Neural cell (in vitro differentiated cells): ENCODE measurements at regions not wholly inside any gene's neighbourhood (a gene's known extent, or its start where the extent isn't known, plus 50 kb on each side); places are given as distances from the start of the nearest gene placed in this dataset.

Experiments used
- H2AFZ ChIP-seq: fragments of 200-600, 300-800 bp; sonication (generic), shearing (Covaris generic); 2 replicates; pipeline ENCODE4 v1.6.0; 2014; ENCODE audit warnings: low read depth, mild to moderate bottlenecking, antibody characterized with exemption, low read length, moderate library complexity
- H3F3A ChIP-seq: fragments of 200-600 bp; shearing (Covaris generic); 2 replicates; pipeline ENCODE4 v1.6.1; 2016; ENCODE audit warnings: mild to moderate bottlenecking, moderate library complexity, mixed read lengths, antibody characterized with exemption, low read length; ENCODE audit not compliant: insufficient read depth, poor library complexity, severe bottlenecking
- H3K27ac ChIP-seq: fragments of 200-600, 300-800 bp; sonication (generic), shearing (Covaris generic); 2 replicates; pipeline ENCODE4 v1.5.1; 2014; ENCODE audit warnings: mild to moderate bottlenecking, low read length, moderate library complexity
- H3K27me3 ChIP-seq: fragments of 300-800, 200-600 bp; sonication (generic), shearing (Covaris generic); 2 replicates; pipeline ENCODE4 v1.6.0; 2014; ENCODE audit warnings: mild to moderate bottlenecking, low read depth, low read length, moderate library complexity; ENCODE audit not compliant: insufficient read depth
- H3K36me3 ChIP-seq: fragments of 300-800, 200-600 bp; sonication (generic), shearing (Covaris generic); 2 replicates; pipeline ENCODE4 v1.5.1; 2014; ENCODE audit warnings: mild to moderate bottlenecking, antibody characterized with exemption, low read length, moderate library complexity; ENCODE audit not compliant: insufficient read depth
- H3K4me2 ChIP-seq: fragments of 300-800, 200-600 bp; sonication (generic), shearing (Covaris generic); 2 replicates; pipeline ENCODE4 v1.6.0; 2014; ENCODE audit warnings: mild to moderate bottlenecking, low read length
- H3K4me3 ChIP-seq: fragments of 300-800, 200-600 bp; sonication (generic), shearing (Covaris generic); 2 replicates; pipeline ENCODE4 v1.5.1; 2014; ENCODE audit warnings: mild to moderate bottlenecking, low read length, moderate library complexity
- H3K79me2 ChIP-seq: fragments of 200-600 bp; shearing (Covaris generic); replicated peaks from 2 replicates; pipeline ENCODE4 v1.6.0; 2014; ENCODE audit warnings: mild to moderate bottlenecking, low read length, moderate library complexity; ENCODE audit not compliant: insufficient read depth
- H3K9ac ChIP-seq: fragments of 300-800, 200-600 bp; sonication (generic), shearing (Covaris generic); 2 replicates; pipeline ENCODE4 v1.6.1; 2016; ENCODE audit warnings: mild to moderate bottlenecking, low read length, mixed read lengths
- H3K9me2 ChIP-seq: fragments of 200-600 bp; shearing (Covaris generic); 2 replicates; pipeline ENCODE4 v1.6.1; 2016; ENCODE audit warnings: mild to moderate bottlenecking, low read length, mixed read lengths; ENCODE audit not compliant: insufficient read depth
- H3K9me3 ChIP-seq: fragments of 200-600, 300-800 bp; sonication (generic), shearing (Covaris generic); 2 replicates; pipeline ENCODE4 v1.6.1; 2016; ENCODE audit warnings: mild to moderate bottlenecking, mixed run types, low read length, moderate library complexity, mixed read lengths
- H4K20me1 ChIP-seq: fragments of 200-600 bp; shearing (Covaris generic); 2 replicates; pipeline ENCODE4 v1.6.1; 2016; ENCODE audit warnings: mild to moderate bottlenecking, mixed run types; ENCODE audit not compliant: insufficient read depth
- EP300 ChIP-seq: fragments of 450-650 bp; conservative IDR thresholded peaks from 2 replicates; pipeline ENCODE4 v1.6.1; 2014; ENCODE audit warnings: antibody characterized with exemption, mild to moderate bottlenecking, moderate library complexity; ENCODE audit not compliant: poor library complexity, severe bottlenecking
- EZH2 ChIP-seq: fragments of 200-600, 300-800 bp; shearing (Covaris generic), sonication (generic); IDR thresholded peaks from 2 replicates; pipeline ENCODE4 v1.6.1; 2014; ENCODE audit warnings: antibody characterized with exemption, low read length, borderline replicate concordance, mild to moderate bottlenecking; ENCODE audit not compliant: insufficient read depth, poor library complexity, severe bottlenecking
- MXI1 ChIP-seq: fragments of 450-650 bp; conservative IDR thresholded peaks from 2 replicates; pipeline ENCODE4 v1.6.1; 2014; ENCODE audit warnings: antibody characterized with exemption, mild to moderate bottlenecking; ENCODE audit not compliant: poor library complexity, severe bottlenecking
- POLR2AphosphoS5 ChIP-seq: IDR thresholded peaks from 2 replicates; pipeline ENCODE4 v1.6.1; 2012
- RAD21 ChIP-seq: fragments of 450-650 bp; conservative IDR thresholded peaks from 2 replicates; pipeline ENCODE4 v1.6.1; 2014; ENCODE audit warnings: antibody characterized with exemption, mild to moderate bottlenecking, moderate library complexity
- SMC3 ChIP-seq: fragments of 450-650 bp; conservative IDR thresholded peaks from 2 replicates; pipeline ENCODE4 v1.6.1; 2014; ENCODE audit warnings: antibody characterized with exemption, mild to moderate bottlenecking, moderate library complexity; ENCODE audit not compliant: poor library complexity
- TAF1 ChIP-seq: IDR thresholded peaks from 2 replicates; pipeline ENCODE4 v1.6.1; 2012; ENCODE audit warnings: low read depth
- TF ChIP-seq, protein P1 (sequence below): IDR thresholded peaks from 2 replicates; pipeline ENCODE4 v1.6.1; 2012; ENCODE audit warnings: borderline replicate concordance
- TF ChIP-seq, protein P2 (sequence below): fragments of 450-650 bp; IDR thresholded peaks from 2 replicates; pipeline ENCODE4 v1.5.1; 2014; ENCODE audit warnings: antibody characterized with exemption, mild to moderate bottlenecking, moderate library complexity; ENCODE audit not compliant: poor library complexity, severe bottlenecking

DNA sequence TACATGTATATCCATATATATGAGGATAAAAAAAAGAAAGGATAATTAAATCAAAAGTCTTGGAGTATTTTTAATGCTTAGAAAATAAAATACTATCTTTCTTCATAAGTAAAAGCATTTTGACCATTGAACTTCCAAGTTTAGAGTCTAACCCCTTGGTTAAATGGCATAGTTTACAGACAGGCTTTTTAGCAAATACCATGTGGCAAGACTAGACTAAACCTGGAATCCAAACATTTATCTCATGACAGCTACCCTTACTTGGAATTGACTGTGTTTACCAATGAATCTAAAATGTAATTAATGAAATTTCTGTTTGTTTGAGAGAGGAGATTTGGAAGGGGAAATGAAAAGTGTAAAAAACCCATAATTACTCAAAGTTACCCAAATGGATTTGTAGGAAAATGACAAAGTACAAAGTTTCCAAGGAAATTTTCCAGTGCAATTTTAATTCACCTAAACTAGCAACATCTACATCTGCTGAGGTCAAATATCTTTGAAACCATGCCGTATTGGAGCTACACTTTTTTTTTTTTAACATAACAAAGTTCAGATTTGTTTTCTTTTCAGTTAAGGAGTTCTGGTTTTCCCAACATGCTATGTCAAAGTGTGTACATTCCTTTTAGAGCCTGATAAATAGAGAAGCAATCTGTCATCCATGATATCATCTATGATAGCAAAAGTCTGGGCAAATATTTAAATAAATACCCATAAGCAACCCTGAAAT, 272.1 kb upstream of the DAB2 start:
- no peaks in the 10 kb centered on the region for H3K9me3 ChIP-seq
- no peak overlapping the region for H3K4me2 ChIP-seq
- H3F3A ChIP-seq = no peaks in the 10 kb centered on the region
- no peaks in the 10 kb centered on the region for H3K79me2 ChIP-seq
- H3K4me3 ChIP-seq = no peak overlapping the region
- no peaks in the 10 kb centered on the region for H3K27me3 ChIP-seq
- no peaks in the 10 kb centered on the region for H4K20me1 ChIP-seq
- no peak overlapping the region for H2AFZ ChIP-seq
- H3K27ac ChIP-seq = no peak overlapping the region
- H3K36me3 ChIP-seq = no peaks in the 10 kb centered on the region
- no peaks in the 10 kb centered on the region for H3K9me2 ChIP-seq
- H3K9ac ChIP-seq = no peak overlapping the region
- TF ChIP-seq, protein P1, sequence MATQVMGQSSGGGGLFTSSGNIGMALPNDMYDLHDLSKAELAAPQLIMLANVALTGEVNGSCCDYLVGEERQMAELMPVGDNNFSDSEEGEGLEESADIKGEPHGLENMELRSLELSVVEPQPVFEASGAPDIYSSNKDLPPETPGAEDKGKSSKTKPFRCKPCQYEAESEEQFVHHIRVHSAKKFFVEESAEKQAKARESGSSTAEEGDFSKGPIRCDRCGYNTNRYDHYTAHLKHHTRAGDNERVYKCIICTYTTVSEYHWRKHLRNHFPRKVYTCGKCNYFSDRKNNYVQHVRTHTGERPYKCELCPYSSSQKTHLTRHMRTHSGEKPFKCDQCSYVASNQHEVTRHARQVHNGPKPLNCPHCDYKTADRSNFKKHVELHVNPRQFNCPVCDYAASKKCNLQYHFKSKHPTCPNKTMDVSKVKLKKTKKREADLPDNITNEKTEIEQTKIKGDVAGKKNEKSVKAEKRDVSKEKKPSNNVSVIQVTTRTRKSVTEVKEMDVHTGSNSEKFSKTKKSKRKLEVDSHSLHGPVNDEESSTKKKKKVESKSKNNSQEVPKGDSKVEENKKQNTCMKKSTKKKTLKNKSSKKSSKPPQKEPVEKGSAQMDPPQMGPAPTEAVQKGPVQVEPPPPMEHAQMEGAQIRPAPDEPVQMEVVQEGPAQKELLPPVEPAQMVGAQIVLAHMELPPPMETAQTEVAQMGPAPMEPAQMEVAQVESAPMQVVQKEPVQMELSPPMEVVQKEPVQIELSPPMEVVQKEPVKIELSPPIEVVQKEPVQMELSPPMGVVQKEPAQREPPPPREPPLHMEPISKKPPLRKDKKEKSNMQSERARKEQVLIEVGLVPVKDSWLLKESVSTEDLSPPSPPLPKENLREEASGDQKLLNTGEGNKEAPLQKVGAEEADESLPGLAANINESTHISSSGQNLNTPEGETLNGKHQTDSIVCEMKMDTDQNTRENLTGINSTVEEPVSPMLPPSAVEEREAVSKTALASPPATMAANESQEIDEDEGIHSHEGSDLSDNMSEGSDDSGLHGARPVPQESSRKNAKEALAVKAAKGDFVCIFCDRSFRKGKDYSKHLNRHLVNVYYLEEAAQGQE = no peak
- TF ChIP-seq, protein P2, sequence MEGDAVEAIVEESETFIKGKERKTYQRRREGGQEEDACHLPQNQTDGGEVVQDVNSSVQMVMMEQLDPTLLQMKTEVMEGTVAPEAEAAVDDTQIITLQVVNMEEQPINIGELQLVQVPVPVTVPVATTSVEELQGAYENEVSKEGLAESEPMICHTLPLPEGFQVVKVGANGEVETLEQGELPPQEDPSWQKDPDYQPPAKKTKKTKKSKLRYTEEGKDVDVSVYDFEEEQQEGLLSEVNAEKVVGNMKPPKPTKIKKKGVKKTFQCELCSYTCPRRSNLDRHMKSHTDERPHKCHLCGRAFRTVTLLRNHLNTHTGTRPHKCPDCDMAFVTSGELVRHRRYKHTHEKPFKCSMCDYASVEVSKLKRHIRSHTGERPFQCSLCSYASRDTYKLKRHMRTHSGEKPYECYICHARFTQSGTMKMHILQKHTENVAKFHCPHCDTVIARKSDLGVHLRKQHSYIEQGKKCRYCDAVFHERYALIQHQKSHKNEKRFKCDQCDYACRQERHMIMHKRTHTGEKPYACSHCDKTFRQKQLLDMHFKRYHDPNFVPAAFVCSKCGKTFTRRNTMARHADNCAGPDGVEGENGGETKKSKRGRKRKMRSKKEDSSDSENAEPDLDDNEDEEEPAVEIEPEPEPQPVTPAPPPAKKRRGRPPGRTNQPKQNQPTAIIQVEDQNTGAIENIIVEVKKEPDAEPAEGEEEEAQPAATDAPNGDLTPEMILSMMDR = no peak
- TF ChIP-seq MXI1 = no peak
- no peak for TF ChIP-seq TAF1
- TF ChIP-seq EP300 = no peak
- no peak for TF ChIP-seq EZH2
- TF ChIP-seq POLR2AphosphoS5 = no peak
- TF ChIP-seq SMC3 = no peak
- TF ChIP-seq RAD21 = no peak

DNA sequence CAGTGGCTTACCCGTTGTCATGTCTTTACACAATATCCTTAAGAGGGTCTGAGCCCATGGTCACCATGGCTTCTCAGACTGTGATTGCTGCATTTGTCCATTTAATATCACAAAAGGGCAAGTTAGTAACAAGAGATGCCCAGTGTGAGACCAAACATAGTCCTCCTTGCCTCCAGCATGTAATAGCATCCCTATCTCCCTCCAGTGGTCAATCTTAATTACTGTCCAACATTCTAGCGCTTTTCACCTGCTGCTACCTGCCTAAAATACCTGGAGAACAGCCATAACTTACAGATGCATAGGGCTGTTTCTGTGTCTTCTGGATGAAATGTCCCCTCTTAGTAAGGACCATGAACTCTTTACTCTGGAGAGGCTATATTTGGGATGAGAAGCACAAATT, 267.2 kb upstream of the DAB2 start:
- Histone ChIP-seq H3K9me2 (no peaks in the 10 kb centered on the region), H3K79me2 (no peaks in the 10 kb centered on the region), H3K9ac (no peak overlapping the region), H3K9me3 (no peaks in the 10 kb centered on the region), H3K4me3 (no peak overlapping the region), H2AFZ (no peak overlapping the region), H3K27ac (no peak overlapping the region), H3K27me3 (no peaks in the 10 kb centered on the region), H3K4me2 (no peak overlapping the region), H3K36me3 (no peaks in the 10 kb centered on the region), H3F3A (no peaks in the 10 kb centered on the region), H4K20me1 (no peaks in the 10 kb centered on the region)
- TF ChIP-seq SMC3 (no peak), EP300 (no peak), TAF1 (no peak), POLR2AphosphoS5 (no peak), EZH2 (no peak)
- TF ChIP-seq, protein P2 = no peak
- TF ChIP-seq, protein P1 = no peak
